GM12878 (cell line): ENCODE measurements at regions not wholly inside any gene's neighbourhood (a gene's known extent, or its start where the extent isn't known, plus 50 kb on each side); places are given as distances from the start of the nearest gene placed in this dataset.

ENCODE experiments used
- BCL11A ChIP-seq: IDR thresholded peaks from 2 replicates; pipeline ENCODE4 v1.6.1; 2011; ENCODE audit warnings: low read depth, low read length
- CREB1 ChIP-seq: IDR thresholded peaks from 2 replicates; pipeline ENCODE4 v1.6.1; 2012; ENCODE audit warnings: low read depth, mild to moderate bottlenecking, inconsistent platforms
- EP300 ChIP-seq, 2 experiments: fragments of 150-350 bp in 1 of 2; IDR thresholded peaks; 2 replicates each; pipeline ENCODE4 v1.6.1; 2011 to 2012; ENCODE audit warnings: low read depth in 2 of 2, low read length in 2 of 2, borderline replicate concordance in 1 of 2, improper control_type of control experiment in 1 of 2, inconsistent platforms in 1 of 2; ENCODE audit not compliant: control insufficient read depth in 1 of 2
- EZH2 ChIP-seq: IDR thresholded peaks from 2 replicates; pipeline ENCODE4 v1.6.1; 2012; ENCODE audit warnings: low read depth, mild to moderate bottlenecking, control low read depth, inconsistent platforms, low read length, borderline replicate concordance; ENCODE audit not compliant: control insufficient read depth
- SRF ChIP-seq, 2 experiments: IDR thresholded peaks; 2 replicates each; pipeline ENCODE4 v1.6.1; 2011; ENCODE audit warnings: low read depth in 2 of 2, low read length in 2 of 2, mild to moderate bottlenecking in 1 of 2, moderate library complexity in 1 of 2
- TF ChIP-seq, protein P1 (sequence below), 3 experiments: IDR thresholded peaks in 2 of 3; conservative IDR thresholded peaks in 1 of 3; 2 replicates each; pipeline ENCODE4 v1.5.1; 2011; ENCODE audit warnings: low read depth in 3 of 3, low read length in 3 of 3, mild to moderate bottlenecking in 3 of 3, control low read depth in 2 of 3, moderate library complexity in 2 of 3, inconsistent platforms in 1 of 3, mixed read lengths in 1 of 3; ENCODE audit not compliant: control insufficient read depth in 2 of 3, insufficient read depth in 1 of 3; ENCODE audit errors: extremely low read depth in 1 of 3
- TF ChIP-seq, protein P2 (sequence below): IDR thresholded peaks from 2 replicates; pipeline ENCODE4 v1.6.1; 2012; ENCODE audit warnings: mild to moderate bottlenecking, low read depth, low read length

DNA sequence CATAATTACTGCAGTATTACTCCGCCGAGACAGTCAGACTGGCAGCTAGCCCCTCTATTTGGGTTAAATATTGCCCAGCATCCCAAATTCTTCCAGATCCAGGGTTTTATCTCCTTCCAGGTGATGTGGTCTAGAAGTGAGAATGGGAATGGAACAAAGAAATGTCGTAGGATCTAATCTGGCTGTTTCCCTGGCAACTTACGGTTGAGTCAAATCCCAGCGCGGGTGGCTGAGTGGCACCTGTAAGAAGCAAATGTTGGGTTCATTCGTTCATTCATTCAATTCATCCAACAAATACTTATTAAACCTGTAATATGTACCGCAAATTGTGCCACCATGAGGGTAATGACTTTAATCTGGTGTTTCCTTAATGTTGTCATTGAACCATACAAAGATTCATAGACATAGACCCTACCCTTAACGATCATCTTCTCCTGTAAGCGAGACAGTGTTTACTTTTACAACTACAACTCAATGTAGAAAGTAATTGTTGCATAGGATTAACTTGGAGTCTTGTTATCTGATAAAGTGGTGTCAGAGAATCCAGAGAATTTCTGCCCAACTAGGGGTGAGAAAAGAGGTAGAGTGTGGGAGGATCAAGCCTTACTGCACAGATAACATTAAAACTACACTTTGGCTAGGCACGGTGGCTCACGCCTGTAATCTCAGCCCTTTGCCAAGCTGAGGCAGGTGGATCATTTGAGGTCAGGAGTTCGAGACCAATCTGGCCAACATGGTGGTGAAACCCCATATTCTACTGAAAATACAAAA lies 91.3 kb upstream of the ADGRF1 start:
- TF ChIP-seq EZH2 (no peak), BCL11A (no peak), SRF (IDR thresholded peaks at IDR 0.05; ENCODE audit: low read depth in 2 of 2, low read length in 2 of 2) (no peak), CREB1 (no peak), EP300 (IDR thresholded peaks at IDR 0.05; ENCODE audit: borderline replicate concordance in 1 of 2, control insufficient read depth in 1 of 2, low read depth in 2 of 2, low read length in 2 of 2) (no peak)
- TF ChIP-seq, protein P1, sequence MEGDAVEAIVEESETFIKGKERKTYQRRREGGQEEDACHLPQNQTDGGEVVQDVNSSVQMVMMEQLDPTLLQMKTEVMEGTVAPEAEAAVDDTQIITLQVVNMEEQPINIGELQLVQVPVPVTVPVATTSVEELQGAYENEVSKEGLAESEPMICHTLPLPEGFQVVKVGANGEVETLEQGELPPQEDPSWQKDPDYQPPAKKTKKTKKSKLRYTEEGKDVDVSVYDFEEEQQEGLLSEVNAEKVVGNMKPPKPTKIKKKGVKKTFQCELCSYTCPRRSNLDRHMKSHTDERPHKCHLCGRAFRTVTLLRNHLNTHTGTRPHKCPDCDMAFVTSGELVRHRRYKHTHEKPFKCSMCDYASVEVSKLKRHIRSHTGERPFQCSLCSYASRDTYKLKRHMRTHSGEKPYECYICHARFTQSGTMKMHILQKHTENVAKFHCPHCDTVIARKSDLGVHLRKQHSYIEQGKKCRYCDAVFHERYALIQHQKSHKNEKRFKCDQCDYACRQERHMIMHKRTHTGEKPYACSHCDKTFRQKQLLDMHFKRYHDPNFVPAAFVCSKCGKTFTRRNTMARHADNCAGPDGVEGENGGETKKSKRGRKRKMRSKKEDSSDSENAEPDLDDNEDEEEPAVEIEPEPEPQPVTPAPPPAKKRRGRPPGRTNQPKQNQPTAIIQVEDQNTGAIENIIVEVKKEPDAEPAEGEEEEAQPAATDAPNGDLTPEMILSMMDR (IDR thresholded peaks at IDR 0.05 in 2 of 3, conservative IDR thresholded peaks at IDR 0.05 in 1 of 3; ENCODE audit: control insufficient read depth in 2 of 3, extremely low read depth in 1 of 3, insufficient read depth in 1 of 3, low read depth in 3 of 3, low read length in 3 of 3): no peak
- TF ChIP-seq, protein P2, sequence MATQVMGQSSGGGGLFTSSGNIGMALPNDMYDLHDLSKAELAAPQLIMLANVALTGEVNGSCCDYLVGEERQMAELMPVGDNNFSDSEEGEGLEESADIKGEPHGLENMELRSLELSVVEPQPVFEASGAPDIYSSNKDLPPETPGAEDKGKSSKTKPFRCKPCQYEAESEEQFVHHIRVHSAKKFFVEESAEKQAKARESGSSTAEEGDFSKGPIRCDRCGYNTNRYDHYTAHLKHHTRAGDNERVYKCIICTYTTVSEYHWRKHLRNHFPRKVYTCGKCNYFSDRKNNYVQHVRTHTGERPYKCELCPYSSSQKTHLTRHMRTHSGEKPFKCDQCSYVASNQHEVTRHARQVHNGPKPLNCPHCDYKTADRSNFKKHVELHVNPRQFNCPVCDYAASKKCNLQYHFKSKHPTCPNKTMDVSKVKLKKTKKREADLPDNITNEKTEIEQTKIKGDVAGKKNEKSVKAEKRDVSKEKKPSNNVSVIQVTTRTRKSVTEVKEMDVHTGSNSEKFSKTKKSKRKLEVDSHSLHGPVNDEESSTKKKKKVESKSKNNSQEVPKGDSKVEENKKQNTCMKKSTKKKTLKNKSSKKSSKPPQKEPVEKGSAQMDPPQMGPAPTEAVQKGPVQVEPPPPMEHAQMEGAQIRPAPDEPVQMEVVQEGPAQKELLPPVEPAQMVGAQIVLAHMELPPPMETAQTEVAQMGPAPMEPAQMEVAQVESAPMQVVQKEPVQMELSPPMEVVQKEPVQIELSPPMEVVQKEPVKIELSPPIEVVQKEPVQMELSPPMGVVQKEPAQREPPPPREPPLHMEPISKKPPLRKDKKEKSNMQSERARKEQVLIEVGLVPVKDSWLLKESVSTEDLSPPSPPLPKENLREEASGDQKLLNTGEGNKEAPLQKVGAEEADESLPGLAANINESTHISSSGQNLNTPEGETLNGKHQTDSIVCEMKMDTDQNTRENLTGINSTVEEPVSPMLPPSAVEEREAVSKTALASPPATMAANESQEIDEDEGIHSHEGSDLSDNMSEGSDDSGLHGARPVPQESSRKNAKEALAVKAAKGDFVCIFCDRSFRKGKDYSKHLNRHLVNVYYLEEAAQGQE: no peak
